H1 (cell line): ENCODE measurements at regions not wholly inside any gene's neighbourhood (a gene's known extent, or its start where the extent isn't known, plus 50 kb on each side); places are given as distances from the start of the nearest gene placed in this dataset.

Source experiments
- CTCF ChIA-PET: fragments of 300-600 bp; sonication (Branson Sonifier 250); formaldehyde crosslinking; loops from one replicate; lab custom pipeline; 2021; ENCODE audit not compliant: partially characterized antibody; lab: Charles Lee
- POLR2A ChIA-PET: fragments of 300-600 bp; sonication (Branson Sonifier 250); formaldehyde crosslinking; loops from one replicate; lab custom pipeline; 2021; ENCODE audit warnings: inconsistent platforms; ENCODE audit not compliant: partially characterized antibody; lab: Charles Lee
- DNase-seq, 2 experiments: peaks; one replicate each; pipeline versions ENCODE4 v3.0.0 to v3.0.0-alpha.2; 2010 to 2022; ENCODE audit warnings: low spot score in 2 of 2, low read depth in 1 of 2, mixed read lengths in 1 of 2
- FAIRE-seq: peaks from 2 replicates; lab custom pipeline; 2011; peaks lifted over from hg19 to GRCh38; lab: Jason Lieb, UNC
- H2AFZ ChIP-seq: 2 replicates; pipeline ENCODE4 v1.8.1; 2012; ENCODE audit warnings: low read length, inconsistent platforms
- H2AK5ac ChIP-seq: 2 replicates; pipeline ENCODE4 v1.6.1; 2013; ENCODE audit warnings: low read depth, low read length
- H2BK120ac ChIP-seq: replicated peaks from 2 replicates; pipeline ENCODE3; 2013; ENCODE audit warnings: low read depth, low read length, inconsistent platforms
- H2BK12ac ChIP-seq: 2 replicates; pipeline ENCODE4 v1.6.1; 2013; ENCODE audit warnings: low read depth, low read length
- H2BK15ac ChIP-seq: 2 replicates; pipeline ENCODE4 v1.6.1; 2013; ENCODE audit warnings: low read length
- H2BK20ac ChIP-seq: 2 replicates; pipeline ENCODE4 v1.6.1; 2013; ENCODE audit warnings: low read length
- H2BK5ac ChIP-seq: 2 replicates; pipeline ENCODE4 v1.6.1; 2013; ENCODE audit warnings: low read depth, low read length
- H3K14ac ChIP-seq: 2 replicates; pipeline ENCODE4 v1.6.1; 2013; ENCODE audit warnings: inconsistent platforms; ENCODE audit not compliant: insufficient read length
- H3K18ac ChIP-seq: 2 replicates; pipeline ENCODE4 v1.6.1; 2013; ENCODE audit warnings: low read length; ENCODE audit errors: extremely low read depth
- H3K23ac ChIP-seq: 2 replicates; pipeline ENCODE4 v1.6.1; 2013; ENCODE audit warnings: inconsistent platforms; ENCODE audit not compliant: insufficient read length
- H3K23me2 ChIP-seq: 2 replicates; pipeline ENCODE4 v1.6.1; 2013; ENCODE audit warnings: low read depth, low read length
- H3K27ac ChIP-seq: 2 replicates; pipeline ENCODE4 v1.6.1; 2011; ENCODE audit warnings: low read depth, low read length, inconsistent platforms
- H3K27me3 ChIP-seq, 4 experiments: replicated peaks in 1 of 4; 1 replicate in 1 of 4; 2 replicates in 3 of 4; pipeline versions ENCODE4 v1.6.1 to v1.8.1; 2011 to 2013; ENCODE audit warnings: low read length in 3 of 4, mild to moderate bottlenecking in 3 of 4, inconsistent platforms in 2 of 4, mixed read lengths in 2 of 4, moderate library complexity in 1 of 4; ENCODE audit not compliant: control insufficient read depth in 3 of 4, insufficient read depth in 3 of 4; ENCODE audit errors: extremely low read depth in 1 of 4
- H3K36me3 ChIP-seq, 4 experiments: 2 replicates each; pipeline versions ENCODE4 v1.6.1 to v1.8.1; 2011 to 2013; ENCODE audit warnings: mild to moderate bottlenecking in 4 of 4, low read length in 3 of 4, moderate library complexity in 2 of 4, control low read depth in 1 of 4, inconsistent platforms in 1 of 4; ENCODE audit not compliant: insufficient read depth in 4 of 4, control insufficient read depth in 2 of 4
- H3K4ac ChIP-seq: replicated peaks from 2 replicates; pipeline ENCODE3; 2013; ENCODE audit warnings: low read length, low read depth, mixed read lengths, inconsistent platforms; ENCODE audit not compliant: insufficient read length
- H3K4me1 ChIP-seq, 4 experiments: replicated peaks in 1 of 4; 1 replicate in 1 of 4; 2 replicates in 3 of 4; pipeline versions ENCODE4 v1.6.1 to v1.8.1; 2011 to 2013; ENCODE audit warnings: low read length in 3 of 4, inconsistent platforms in 2 of 4, mixed read lengths in 1 of 4; ENCODE audit not compliant: insufficient read depth in 4 of 4, control insufficient read depth in 3 of 4
- H3K4me2 ChIP-seq, 2 experiments: 2 replicates each; pipeline versions ENCODE4 v1.6.1 to v1.8.1; 2011 to 2013; ENCODE audit warnings: low read depth in 2 of 2, low read length in 2 of 2, control low read depth in 1 of 2, inconsistent platforms in 1 of 2, mild to moderate bottlenecking in 1 of 2; ENCODE audit not compliant: insufficient read depth in 1 of 2
- H3K4me3 ChIP-seq, 4 experiments: fragments of 200-600, 300-600 bp in 1 of 4; sonication (generic), shearing (Covaris generic), sonication (Bioruptor Twin) in 1 of 4; 2 replicates each; pipeline versions ENCODE4 v1.5.1 to v1.8.1; 2011 to 2016; ENCODE audit warnings: low read length in 4 of 4, low read depth in 3 of 4, control low read depth in 2 of 4, inconsistent platforms in 2 of 4, mild to moderate bottlenecking in 2 of 4, mixed read lengths in 1 of 4, moderate library complexity in 1 of 4; ENCODE audit not compliant: insufficient read depth in 2 of 4; ENCODE audit errors: extremely low read depth in 1 of 4
- H3K56ac ChIP-seq: replicated peaks from 2 replicates; pipeline ENCODE3; 2013; ENCODE audit warnings: low read depth, mild to moderate bottlenecking, mixed read lengths, low read length, inconsistent platforms; ENCODE audit not compliant: insufficient read length
- H3K79me1 ChIP-seq: 2 replicates; pipeline ENCODE4 v1.6.1; 2013; ENCODE audit warnings: low read depth, low read length, control low read depth
- H3K79me2 ChIP-seq, 2 experiments: 2 replicates each; pipeline versions ENCODE4 v1.6.1 to v1.8.1; 2012 to 2013; ENCODE audit warnings: low read length in 2 of 2, mild to moderate bottlenecking in 2 of 2, inconsistent platforms in 1 of 2; ENCODE audit not compliant: insufficient read depth in 2 of 2, control insufficient read depth in 1 of 2
- H3K9ac ChIP-seq, 4 experiments: replicated peaks in 1 of 4; 1 replicate in 1 of 4; 2 replicates in 3 of 4; pipeline versions ENCODE4 v1.6.1 to v1.8.1; 2011 to 2013; ENCODE audit warnings: low read depth in 3 of 4, low read length in 3 of 4, control low read depth in 2 of 4, mild to moderate bottlenecking in 2 of 4, moderate library complexity in 2 of 4, inconsistent platforms in 1 of 4; ENCODE audit errors: extremely low read depth in 1 of 4
- H3K9me3 ChIP-seq, 2 experiments: 2 replicates each; pipeline versions ENCODE4 v1.6.1 to v1.8.1; 2012 to 2013; ENCODE audit warnings: mild to moderate bottlenecking in 2 of 2, moderate library complexity in 2 of 2, control low read depth in 1 of 2, inconsistent platforms in 1 of 2, low read depth in 1 of 2, low read length in 1 of 2, mixed read lengths in 1 of 2; ENCODE audit not compliant: insufficient read depth in 2 of 2
- H4K20me1 ChIP-seq, 2 experiments: replicated peaks in 1 of 2; 2 replicates each; pipeline versions ENCODE3 to v1.8.1; 2011 to 2013; ENCODE audit warnings: inconsistent platforms in 2 of 2, low read length in 2 of 2, mild to moderate bottlenecking in 1 of 2; ENCODE audit not compliant: insufficient read depth in 2 of 2, control insufficient read depth in 1 of 2
- H4K5ac ChIP-seq: 2 replicates; pipeline ENCODE4 v1.6.1; 2013; ENCODE audit warnings: low read length, low read depth, mixed read lengths, inconsistent platforms; ENCODE audit not compliant: insufficient read length
- H4K8ac ChIP-seq: 2 replicates; pipeline ENCODE4 v1.8.0; 2013; ENCODE audit warnings: mild to moderate bottlenecking, moderate library complexity, low read length, inconsistent platforms; ENCODE audit not compliant: insufficient read depth; ENCODE audit errors: extremely low read depth
- H4K91ac ChIP-seq: replicated peaks from 2 replicates; pipeline ENCODE3; 2013; ENCODE audit warnings: low read length, mixed read lengths, inconsistent platforms; ENCODE audit not compliant: insufficient read length
- CBX5 ChIP-seq: fragments of 300-800, 300-1000 bp; sonication (generic); IDR thresholded peaks from 2 replicates; pipeline ENCODE4 v1.7.1; 2016; ENCODE audit warnings: antibody characterized with exemption, low read length, low read depth
- CHD1 ChIP-seq: IDR thresholded peaks from 2 replicates; pipeline ENCODE4 v1.6.1; 2012; ENCODE audit warnings: low read depth, low read length, improper control_type of control experiment
- EGR1 ChIP-seq: IDR thresholded peaks from 2 replicates; pipeline ENCODE4 v1.6.1; 2011; ENCODE audit warnings: low read depth, low read length, borderline replicate concordance
- EP300 ChIP-seq, 2 experiments: IDR thresholded peaks; 1 replicate in 1 of 2; 2 replicates in 1 of 2; pipeline ENCODE4 v1.6.1; 2011 to 2012; ENCODE audit warnings: low read depth in 2 of 2, low read length in 2 of 2, mild to moderate bottlenecking in 2 of 2, borderline replicate concordance in 1 of 2, inconsistent platforms in 1 of 2, moderate library complexity in 1 of 2
- GTF2F1 ChIP-seq: IDR thresholded peaks from 2 replicates; pipeline ENCODE4 v1.6.1; 2012; ENCODE audit warnings: low read depth, low read length, improper control_type of control experiment, borderline replicate concordance
- HDAC2 ChIP-seq, 2 experiments: fragments of 300-600 bp in 1 of 2; sonication (generic) in 1 of 2; IDR thresholded peaks; 2 replicates each; pipeline ENCODE4 v1.6.1; 2011 to 2012; ENCODE audit warnings: low read depth in 2 of 2, low read length in 2 of 2, mild to moderate bottlenecking in 2 of 2, moderate library complexity in 2 of 2, borderline replicate concordance in 1 of 2, inconsistent platforms in 1 of 2
- RAD21 ChIP-seq, 2 experiments: IDR thresholded peaks in 1 of 2; conservative IDR thresholded peaks in 1 of 2; 2 replicates each; pipeline ENCODE4 v1.6.1; 2011; ENCODE audit warnings: low read depth in 2 of 2, low read length in 2 of 2, improper control_type of control experiment in 1 of 2, inconsistent platforms in 1 of 2, mild to moderate bottlenecking in 1 of 2, moderate library complexity in 1 of 2
- RBBP5 ChIP-seq: IDR thresholded peaks from 2 replicates; pipeline ENCODE4 v1.7.1; 2012; ENCODE audit warnings: low read depth, mild to moderate bottlenecking, inconsistent platforms, low read length, moderate library complexity, borderline replicate concordance
- SUZ12 ChIP-seq: fragments of 200-600 bp; sonication (generic); IDR thresholded peaks from 2 replicates; pipeline ENCODE4 v1.6.1; 2012; ENCODE audit warnings: mild to moderate bottlenecking, inconsistent platforms, low read length, moderate library complexity, mixed read lengths
- TAF7 ChIP-seq: optimal IDR thresholded peaks from 2 replicates; pipeline ENCODE3; 2011; ENCODE audit warnings: low read depth, mild to moderate bottlenecking, inconsistent platforms, low read length, moderate library complexity, borderline replicate concordance
- WGBS, 2 experiments: shearing (Covaris generic) in 1 of 2; methylation state at CpG; one replicate each; pipeline versions ENCODE4 v1.1.6 to v1.1.7; 2013 to 2015; ENCODE audit warnings: low lambda C conversion rate in 2 of 2, mixed read lengths in 2 of 2, inconsistent platforms in 1 of 2, low coverage in 1 of 2, missing lambda C conversion rate in 1 of 2; ENCODE audit not compliant: insufficient replicate concordance in 2 of 2, insufficient coverage in 1 of 2, insufficient read length in 1 of 2; ENCODE audit errors: extremely low coverage in 1 of 2, missing lambda C conversion rate in 1 of 2; 5-methylcytosine and 5-hydroxymethylcytosine counted together
- TF ChIP-seq, protein P1 (sequence below): IDR thresholded peaks from 2 replicates; pipeline ENCODE4 v1.6.1; 2011; ENCODE audit warnings: low read length, improper control_type of control experiment
- TF ChIP-seq, protein P2 (sequence below): IDR thresholded peaks from 2 replicates; pipeline ENCODE4 v1.6.1; 2012; ENCODE audit warnings: inconsistent platforms

DNA sequence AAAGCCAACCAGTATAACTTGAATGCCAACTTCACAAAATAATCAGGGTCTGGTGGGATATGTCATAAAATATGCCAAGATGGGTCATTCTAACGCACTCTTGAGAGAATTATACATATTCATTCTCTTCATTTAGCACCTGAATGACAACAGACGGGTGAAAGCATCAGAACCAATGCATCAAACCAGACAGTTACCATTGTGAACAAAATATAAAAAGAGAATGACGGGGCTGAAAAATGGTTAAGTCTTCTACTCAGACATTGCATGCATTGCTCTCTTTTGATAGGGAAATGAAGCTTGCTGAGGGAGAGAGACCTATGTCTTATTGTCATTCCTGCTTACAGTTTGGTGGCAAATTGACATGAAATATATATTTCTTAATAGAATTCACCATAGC lies 702.1 kb downstream of the NOVA1 start:
- Histone ChIP-seq H3K79me1 (no peaks in the 10 kb centered on the region), H2BK120ac (no peak overlapping the region), H3K23ac (no peak overlapping the region), H2AFZ (no peak overlapping the region), H4K91ac (no peak overlapping the region), H2AK5ac (no peak overlapping the region), H2BK20ac (no peak overlapping the region), H4K20me1 (no peaks in the 10 kb centered on the region), H3K4me2 (no peak overlapping the region; a peak in 1 of 4 replicates), H3K27me3 (no peaks in the 10 kb centered on the region), H3K4ac (no peak overlapping the region), H3K79me2 (no peaks in the 10 kb centered on the region), H3K14ac (no peak overlapping the region), H3K56ac (no peak overlapping the region), H3K23me2 (no peaks in the 10 kb centered on the region), H3K9ac (no peak overlapping the region), H3K4me3 (no peak overlapping the region), H3K36me3 (no peaks in the 10 kb centered on the region), H2BK12ac (no peak overlapping the region), H2BK15ac (no peak overlapping the region), H2BK5ac (no peak overlapping the region), H3K9me3 (no peaks in the 10 kb centered on the region), H3K18ac (no peak overlapping the region), H3K27ac (no peak overlapping the region), H3K4me1 (peaks cover 0 to 2% (median 0%) of the 10 kb centered on the region in 4 experiments; a peak in 1 of 7 replicates), H4K8ac (no peak overlapping the region), H4K5ac (no peak overlapping the region)
- POLR2A ChIA-PET: no interaction called here
- DNase-seq (no peak), FAIRE-seq (no peak)
- WGBS, 2 experiments: 75% methylated on average over 3 of the region's 3 CpGs; no CpG with 5 or more reads in 1 of the 2 experiments
- CTCF ChIA-PET: no interaction called here
- no peak for TF ChIP-seq RAD21 (IDR thresholded peaks at IDR 0.05 in 1 of 2, conservative IDR thresholded peaks at IDR 0.05 in 1 of 2; ENCODE audit: low read depth in 2 of 2, low read length in 2 of 2)
- no peak for TF ChIP-seq CHD1
- TF ChIP-seq EGR1: no peak
- no peak for TF ChIP-seq HDAC2 (IDR thresholded peaks at IDR 0.05; ENCODE audit: borderline replicate concordance in 1 of 2, low read depth in 2 of 2, low read length in 2 of 2)
- no peak for TF ChIP-seq RBBP5
- TF ChIP-seq TAF7: no peak
- TF ChIP-seq SUZ12: no peak
- no peak for TF ChIP-seq GTF2F1
- no peak for TF ChIP-seq CBX5
- TF ChIP-seq EP300 (IDR thresholded peaks at IDR 0.05; ENCODE audit: borderline replicate concordance in 1 of 2, low read depth in 2 of 2, low read length in 2 of 2): no peak
- TF ChIP-seq, protein P1, sequence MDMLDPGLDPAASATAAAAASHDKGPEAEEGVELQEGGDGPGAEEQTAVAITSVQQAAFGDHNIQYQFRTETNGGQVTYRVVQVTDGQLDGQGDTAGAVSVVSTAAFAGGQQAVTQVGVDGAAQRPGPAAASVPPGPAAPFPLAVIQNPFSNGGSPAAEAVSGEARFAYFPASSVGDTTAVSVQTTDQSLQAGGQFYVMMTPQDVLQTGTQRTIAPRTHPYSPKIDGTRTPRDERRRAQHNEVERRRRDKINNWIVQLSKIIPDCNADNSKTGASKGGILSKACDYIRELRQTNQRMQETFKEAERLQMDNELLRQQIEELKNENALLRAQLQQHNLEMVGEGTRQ: no peak
- TF ChIP-seq, protein P2, sequence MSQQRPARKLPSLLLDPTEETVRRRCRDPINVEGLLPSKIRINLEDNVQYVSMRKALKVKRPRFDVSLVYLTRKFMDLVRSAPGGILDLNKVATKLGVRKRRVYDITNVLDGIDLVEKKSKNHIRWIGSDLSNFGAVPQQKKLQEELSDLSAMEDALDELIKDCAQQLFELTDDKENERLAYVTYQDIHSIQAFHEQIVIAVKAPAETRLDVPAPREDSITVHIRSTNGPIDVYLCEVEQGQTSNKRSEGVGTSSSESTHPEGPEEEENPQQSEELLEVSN: no peak
